GM12878 (cell line): ENCODE measurements at regions not wholly inside any gene's neighbourhood (a gene's known extent, or its start where the extent isn't known, plus 50 kb on each side); places are given as distances from the start of the nearest gene placed in this dataset.
"Not testable (repeated sequence)": the region's sequence is repeated elsewhere in the genome, so short reads cannot be mapped to it uniquely, and the experiment has no call there.

Experiments
- ATAC-seq: fragments of 200-7000 bp; cut with Tn5 transposase; 3 replicates; pipeline ENCODE4 v1.9.1; 2020; ENCODE audit warnings: mild to moderate bottlenecking, moderate library complexity
- BruUV-seq: library from RNA; stranded (reverse); fragments of 400-500 nt; replicated peaks from 2 replicates; lab custom pipeline; 2021; lab: Mats Ljungman, UMichigan
- CTCF ChIA-PET: fragments of 300-600 bp; sonication (Branson Sonifier 250); formaldehyde crosslinking; extraction: SDS; loops from one replicate; lab custom pipeline; 2021; ENCODE audit warnings: inconsistent platforms; lab: Yijun Ruan, JAX
- POLR2A ChIA-PET: fragments of 350-600 bp; formaldehyde crosslinking; extraction: SDS; loops from one replicate; lab custom pipeline; 2021; ENCODE audit warnings: inconsistent platforms; lab: Charles Lee
- RAD21 ChIA-PET: fragments of 300-600 bp; sonication (Branson Sonifier 250); formaldehyde crosslinking; loops from one replicate; lab custom pipeline; 2023; ENCODE audit warnings: antibody characterized with exemption; ENCODE audit not compliant: unreplicated experiment; lab: Charles Lee
- SMC1A ChIA-PET: fragments of 300-600 bp; sonication (Branson Sonifier 250); formaldehyde crosslinking; loops from one replicate; lab custom pipeline; 2023; ENCODE audit not compliant: unreplicated experiment, uncharacterized antibody; lab: Charles Lee
- DNase-seq: peaks from one replicate; pipeline ENCODE4 v3.0.0-alpha.2; 2011; ENCODE audit warnings: low read depth, low spot score
- FAIRE-seq: peaks from 3 replicates; lab custom pipeline; 2011; peaks lifted over from hg19 to GRCh38; lab: Jason Lieb, UNC
- H2AFZ ChIP-seq: 2 replicates; pipeline ENCODE4 v1.6.0; 2011; ENCODE audit warnings: low read depth, low read length, control low read depth; ENCODE audit not compliant: control insufficient read depth
- H3K27ac ChIP-seq: 2 replicates; pipeline ENCODE4 v1.5.1; 2011; ENCODE audit warnings: control low read depth; ENCODE audit not compliant: control insufficient read depth, insufficient read depth
- H3K27me3 ChIP-seq, 2 experiments: replicated peaks in 1 of 2; 2 replicates each; pipeline versions ENCODE4 v1.6.0 to v1.6.1; 2011; ENCODE audit warnings: low read length in 1 of 2; ENCODE audit not compliant: control insufficient read depth in 2 of 2, insufficient read depth in 2 of 2
- H3K36me3 ChIP-seq, 2 experiments: 2 replicates each; pipeline ENCODE4 v1.5.1; 2011; ENCODE audit warnings: low read length in 1 of 2; ENCODE audit not compliant: control insufficient read depth in 2 of 2, insufficient read depth in 2 of 2
- H3K4me1 ChIP-seq: 2 replicates; pipeline ENCODE4 v1.6.1; 2011; ENCODE audit warnings: mild to moderate bottlenecking, low read length, moderate library complexity, mixed read lengths; ENCODE audit not compliant: control insufficient read depth, insufficient read depth
- H3K4me2 ChIP-seq: 2 replicates; pipeline ENCODE4 v1.6.0; 2011; ENCODE audit warnings: control low read depth; ENCODE audit not compliant: control insufficient read depth, insufficient read depth
- H3K4me3 ChIP-seq: fragments of 200-600 bp; sonication (generic); 2 replicates; pipeline ENCODE4 v1.5.1; 2016
- H3K79me2 ChIP-seq: 2 replicates; pipeline ENCODE4 v1.6.0; 2011; ENCODE audit warnings: low read length; ENCODE audit not compliant: control insufficient read depth, insufficient read depth
- H3K9ac ChIP-seq: 2 replicates; pipeline ENCODE4 v1.8.0; 2011; ENCODE audit warnings: low read length, control low read depth, mixed read lengths; ENCODE audit not compliant: control insufficient read depth, insufficient read depth
- H3K9me3 ChIP-seq: replicated peaks from 3 replicates; pipeline ENCODE4 v1.5.1; 2011; ENCODE audit warnings: mild to moderate bottlenecking, low read length; ENCODE audit not compliant: control insufficient read depth, insufficient read depth
- H4K20me1 ChIP-seq: 2 replicates; pipeline ENCODE4 v1.6.0; 2011; ENCODE audit not compliant: control insufficient read depth, insufficient read depth
- CREB1 ChIP-seq: IDR thresholded peaks from 2 replicates; pipeline ENCODE4 v1.6.1; 2012; ENCODE audit warnings: low read depth, mild to moderate bottlenecking, inconsistent platforms
- ETV6 ChIP-seq, 2 experiments: fragments of 450-650 bp in 1 of 2; IDR thresholded peaks in 1 of 2; conservative IDR thresholded peaks in 1 of 2; 2 replicates each; pipeline ENCODE4 v1.6.1; 2014; ENCODE audit warnings: antibody characterized with exemption in 1 of 2, borderline replicate concordance in 1 of 2, low read depth in 1 of 2, mild to moderate bottlenecking in 1 of 2, moderate library complexity in 1 of 2
- LARP7 ChIP-seq: fragments of 450-650 bp; IDR thresholded peaks from 2 replicates; pipeline ENCODE4 v1.6.1; 2017; ENCODE audit warnings: mild to moderate bottlenecking
- NFXL1 ChIP-seq: fragments of 450-650 bp; IDR thresholded peaks from 2 replicates; pipeline ENCODE4 v1.6.1; 2017; ENCODE audit warnings: antibody characterized with exemption, mild to moderate bottlenecking, borderline replicate concordance
- ZNF274 ChIP-seq: IDR thresholded peaks from one replicate; pipeline ENCODE4 v1.8.0; 2011; ENCODE audit not compliant: insufficient read length, insufficient read depth
- WGBS: methylation state at CpG from one replicate; pipeline ENCODE4 v1.1.6; 2016; ENCODE audit warnings: low lambda C conversion rate; ENCODE audit not compliant: insufficient replicate concordance, insufficient coverage; ENCODE audit errors: missing lambda C conversion rate; 5-methylcytosine and 5-hydroxymethylcytosine counted together
- in situ Hi-C: fragments of 300-500 bp; cut with MboI; formaldehyde crosslinking; loops from 9 replicates; pipeline ENCODE4 v1.14.3; 2018; ENCODE audit warnings: mixed read lengths
- intact Hi-C: fragments of 100-400 bp; cut with micrococcal nuclease; formaldehyde crosslinking; loops from one replicate; pipeline ENCODE4 v1.14.2; 2022; ENCODE audit not compliant: unreplicated experiment
- TF ChIP-seq, protein P1 (sequence below): fragments of 450-650 bp; IDR thresholded peaks from 2 replicates; pipeline ENCODE4 v1.6.1; 2016; ENCODE audit warnings: mild to moderate bottlenecking
- TF ChIP-seq, protein P2 (sequence below): fragments of 450-650 bp; IDR thresholded peaks from 2 replicates; pipeline ENCODE4 v1.6.1; 2014; ENCODE audit warnings: mild to moderate bottlenecking
- TF ChIP-seq, protein P3 (sequence below): fragments of 450-650 bp; IDR thresholded peaks from 2 replicates; pipeline ENCODE4 v1.6.1; 2016; ENCODE audit warnings: mild to moderate bottlenecking
- TF ChIP-seq, protein P4 (sequence below): fragments of 450-650 bp; IDR thresholded peaks from 2 replicates; pipeline ENCODE4 v1.6.1; 2017; ENCODE audit warnings: antibody characterized with exemption, mild to moderate bottlenecking, moderate library complexity

DNA sequence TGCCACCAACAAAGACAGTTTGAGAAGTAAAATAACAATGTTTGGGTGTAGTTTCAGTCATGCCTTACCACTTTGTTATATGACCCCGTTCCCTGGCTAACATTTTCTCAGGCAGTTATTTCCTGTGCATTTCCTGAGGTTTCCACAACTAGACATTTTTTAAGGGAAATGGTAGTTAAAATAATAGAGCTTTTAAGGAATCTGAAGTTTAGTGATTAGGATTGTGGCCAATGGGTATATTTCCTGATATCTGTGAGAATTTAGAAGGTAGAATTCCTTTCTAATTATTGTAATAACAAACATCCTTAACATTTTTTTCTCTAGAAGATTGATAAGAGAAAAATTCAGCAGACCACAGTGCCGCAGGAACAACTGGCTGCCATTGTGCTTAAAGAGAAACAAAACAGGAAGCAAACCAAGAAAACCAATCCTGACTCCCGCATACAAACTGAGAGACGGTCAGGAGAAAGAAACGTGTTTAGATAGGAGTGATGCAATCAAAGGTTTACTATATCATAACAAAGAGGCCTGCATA, 193.6 kb downstream of the MBL2 start (continued):
- TF ChIP-seq, protein P1, sequence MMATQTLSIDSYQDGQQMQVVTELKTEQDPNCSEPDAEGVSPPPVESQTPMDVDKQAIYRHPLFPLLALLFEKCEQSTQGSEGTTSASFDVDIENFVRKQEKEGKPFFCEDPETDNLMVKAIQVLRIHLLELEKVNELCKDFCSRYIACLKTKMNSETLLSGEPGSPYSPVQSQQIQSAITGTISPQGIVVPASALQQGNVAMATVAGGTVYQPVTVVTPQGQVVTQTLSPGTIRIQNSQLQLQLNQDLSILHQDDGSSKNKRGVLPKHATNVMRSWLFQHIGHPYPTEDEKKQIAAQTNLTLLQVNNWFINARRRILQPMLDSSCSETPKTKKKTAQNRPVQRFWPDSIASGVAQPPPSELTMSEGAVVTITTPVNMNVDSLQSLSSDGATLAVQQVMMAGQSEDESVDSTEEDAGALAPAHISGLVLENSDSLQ, result no peak

DNA sequence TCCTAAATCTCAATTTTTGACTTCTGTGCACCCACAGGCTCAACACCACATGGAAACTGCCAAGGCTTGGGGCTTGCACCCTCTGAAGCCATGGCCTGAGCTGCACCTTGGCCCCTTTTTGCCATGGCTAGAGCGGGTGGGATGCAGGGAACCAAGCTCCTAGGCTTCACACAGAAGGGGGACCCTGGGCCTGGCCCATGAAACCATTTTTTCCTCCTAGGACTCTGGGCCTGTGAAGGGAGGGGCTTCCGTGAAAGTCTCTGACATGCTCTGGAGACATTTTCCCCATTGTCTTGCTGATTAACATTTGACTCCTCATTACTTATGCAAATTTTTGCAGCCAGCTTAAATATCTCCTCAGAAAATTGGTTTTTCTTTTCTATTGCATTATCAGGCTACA, 190.9 kb downstream of the MBL2 start:
- H4K20me1 ChIP-seq, H3K4me1 ChIP-seq, CTCF ChIA-PET, BruUV-seq, FAIRE-seq, intact Hi-C loops, in situ Hi-C loops, H3K4me2 ChIP-seq, ATAC-seq, H3K27me3 ChIP-seq, SMC1A ChIA-PET, DNase-seq, RAD21 ChIA-PET, H3K9me3 ChIP-seq, H2AFZ ChIP-seq, H3K79me2 ChIP-seq, H3K4me3 ChIP-seq, POLR2A ChIA-PET, H3K9ac ChIP-seq, H3K27ac ChIP-seq, H3K36me3 ChIP-seq: not testable (repeated sequence)
- 31% methylated on average over 2 of the region's 2 CpGs for WGBS

DNA sequence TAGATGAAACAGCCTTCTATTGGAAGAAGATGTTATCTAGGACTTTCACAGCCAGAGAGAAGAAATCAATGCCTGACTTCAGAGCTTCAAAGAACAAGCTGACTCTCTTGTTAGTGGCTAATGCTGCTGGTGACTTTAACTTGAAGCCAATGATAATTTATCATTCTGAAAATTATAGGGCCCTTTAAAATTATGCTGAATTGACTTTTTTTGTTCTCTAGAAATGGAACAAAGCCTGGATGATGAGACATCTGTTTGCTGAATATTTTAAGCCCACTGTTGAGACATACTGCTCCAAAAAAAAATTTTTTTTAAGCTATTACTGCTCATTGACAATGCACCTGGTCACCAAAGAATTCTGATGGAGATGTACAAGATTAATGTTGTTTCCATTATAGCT, 189.2 kb downstream of the MBL2 start:
- ATAC-seq (no peak), FAIRE-seq (no peak), DNase-seq (no peak)
- POLR2A ChIA-PET, result no interaction called here
- in situ Hi-C loops, result no loop called here
- Histone ChIP-seq H3K27ac (no peak overlapping the region), H3K36me3 (no peaks in the 10 kb centered on the region), H3K27me3 (no peaks in the 10 kb centered on the region), H2AFZ (no peak overlapping the region), H3K9ac (no peak overlapping the region), H4K20me1 (no peaks in the 10 kb centered on the region), H3K4me2 (no peak overlapping the region), H3K79me2 (no peaks in the 10 kb centered on the region), H3K9me3 (no peaks in the 10 kb centered on the region), H3K4me1 (no peaks in the 10 kb centered on the region), H3K4me3 (no peak overlapping the region)
- RAD21 ChIA-PET, result no interaction called here
- CTCF ChIA-PET, result no interaction called here
- intact Hi-C loops, result no loop called here
- SMC1A ChIA-PET, result no interaction called here
- BruUV-seq, result no TSS peak
- TF ChIP-seq, protein P2, sequence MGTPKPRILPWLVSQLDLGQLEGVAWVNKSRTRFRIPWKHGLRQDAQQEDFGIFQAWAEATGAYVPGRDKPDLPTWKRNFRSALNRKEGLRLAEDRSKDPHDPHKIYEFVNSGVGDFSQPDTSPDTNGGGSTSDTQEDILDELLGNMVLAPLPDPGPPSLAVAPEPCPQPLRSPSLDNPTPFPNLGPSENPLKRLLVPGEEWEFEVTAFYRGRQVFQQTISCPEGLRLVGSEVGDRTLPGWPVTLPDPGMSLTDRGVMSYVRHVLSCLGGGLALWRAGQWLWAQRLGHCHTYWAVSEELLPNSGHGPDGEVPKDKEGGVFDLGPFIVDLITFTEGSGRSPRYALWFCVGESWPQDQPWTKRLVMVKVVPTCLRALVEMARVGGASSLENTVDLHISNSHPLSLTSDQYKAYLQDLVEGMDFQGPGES, result no peak
- TF ChIP-seq ZNF274 (no peak), LARP7 (no peak), CREB1 (no peak), ETV6 (conservative IDR thresholded peaks at IDR 0.05 in 1 of 2, IDR thresholded peaks at IDR 0.05 in 1 of 2; ENCODE audit: borderline replicate concordance in 1 of 2, low read depth in 1 of 2) (no peak), NFXL1 (no peak)
- TF ChIP-seq, protein P3, sequence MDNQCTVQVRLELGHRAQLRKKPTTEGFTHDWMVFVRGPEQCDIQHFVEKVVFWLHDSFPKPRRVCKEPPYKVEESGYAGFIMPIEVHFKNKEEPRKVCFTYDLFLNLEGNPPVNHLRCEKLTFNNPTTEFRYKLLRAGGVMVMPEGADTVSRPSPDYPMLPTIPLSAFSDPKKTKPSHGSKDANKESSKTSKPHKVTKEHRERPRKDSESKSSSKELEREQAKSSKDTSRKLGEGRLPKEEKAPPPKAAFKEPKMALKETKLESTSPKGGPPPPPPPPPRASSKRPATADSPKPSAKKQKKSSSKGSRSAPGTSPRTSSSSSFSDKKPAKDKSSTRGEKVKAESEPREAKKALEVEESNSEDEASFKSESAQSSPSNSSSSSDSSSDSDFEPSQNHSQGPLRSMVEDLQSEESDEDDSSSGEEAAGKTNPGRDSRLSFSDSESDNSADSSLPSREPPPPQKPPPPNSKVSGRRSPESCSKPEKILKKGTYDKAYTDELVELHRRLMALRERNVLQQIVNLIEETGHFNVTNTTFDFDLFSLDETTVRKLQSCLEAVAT, result no peak
- TF ChIP-seq, protein P4, sequence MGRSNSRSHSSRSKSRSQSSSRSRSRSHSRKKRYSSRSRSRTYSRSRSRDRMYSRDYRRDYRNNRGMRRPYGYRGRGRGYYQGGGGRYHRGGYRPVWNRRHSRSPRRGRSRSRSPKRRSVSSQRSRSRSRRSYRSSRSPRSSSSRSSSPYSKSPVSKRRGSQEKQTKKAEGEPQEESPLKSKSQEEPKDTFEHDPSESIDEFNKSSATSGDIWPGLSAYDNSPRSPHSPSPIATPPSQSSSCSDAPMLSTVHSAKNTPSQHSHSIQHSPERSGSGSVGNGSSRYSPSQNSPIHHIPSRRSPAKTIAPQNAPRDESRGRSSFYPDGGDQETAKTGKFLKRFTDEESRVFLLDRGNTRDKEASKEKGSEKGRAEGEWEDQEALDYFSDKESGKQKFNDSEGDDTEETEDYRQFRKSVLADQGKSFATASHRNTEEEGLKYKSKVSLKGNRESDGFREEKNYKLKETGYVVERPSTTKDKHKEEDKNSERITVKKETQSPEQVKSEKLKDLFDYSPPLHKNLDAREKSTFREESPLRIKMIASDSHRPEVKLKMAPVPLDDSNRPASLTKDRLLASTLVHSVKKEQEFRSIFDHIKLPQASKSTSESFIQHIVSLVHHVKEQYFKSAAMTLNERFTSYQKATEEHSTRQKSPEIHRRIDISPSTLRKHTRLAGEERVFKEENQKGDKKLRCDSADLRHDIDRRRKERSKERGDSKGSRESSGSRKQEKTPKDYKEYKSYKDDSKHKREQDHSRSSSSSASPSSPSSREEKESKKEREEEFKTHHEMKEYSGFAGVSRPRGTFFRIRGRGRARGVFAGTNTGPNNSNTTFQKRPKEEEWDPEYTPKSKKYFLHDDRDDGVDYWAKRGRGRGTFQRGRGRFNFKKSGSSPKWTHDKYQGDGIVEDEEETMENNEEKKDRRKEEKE, result no peak
